ENCODE measurements at regions not wholly inside any gene's neighbourhood (a gene's known extent, or its start where the extent isn't known, plus 50 kb on each side); places are given as distances from the start of the nearest gene placed in this dataset.

- TF ChIP-seq CTCF (IDR thresholded peaks at IDR 0.05): no peak
Observed at GRCh38 chr14:86346818-86347384, 817.0 kb downstream of the FLRT2 start.

DNA sequence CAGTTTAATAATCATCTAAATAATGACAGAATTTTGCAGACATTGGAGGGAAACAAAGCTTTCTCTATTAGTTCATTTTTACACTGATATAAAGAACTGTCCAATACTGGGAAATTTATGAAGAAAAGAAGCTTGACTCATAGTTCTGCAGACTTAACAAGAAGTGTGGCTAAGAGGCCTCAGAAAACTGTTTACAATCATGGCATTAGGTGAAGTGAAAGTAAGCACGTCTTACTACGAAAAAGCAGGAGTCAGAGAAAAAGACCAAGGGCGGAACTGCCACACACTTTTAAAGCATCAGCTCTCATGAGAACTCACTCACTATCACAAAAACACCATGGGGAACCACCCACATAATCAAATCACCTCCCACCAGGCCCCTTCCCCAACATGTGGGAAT lies 804.4 kb downstream of the FLRT2 start:
- TF ChIP-seq CTCF (IDR thresholded peaks at IDR 0.05): no peak

DNA sequence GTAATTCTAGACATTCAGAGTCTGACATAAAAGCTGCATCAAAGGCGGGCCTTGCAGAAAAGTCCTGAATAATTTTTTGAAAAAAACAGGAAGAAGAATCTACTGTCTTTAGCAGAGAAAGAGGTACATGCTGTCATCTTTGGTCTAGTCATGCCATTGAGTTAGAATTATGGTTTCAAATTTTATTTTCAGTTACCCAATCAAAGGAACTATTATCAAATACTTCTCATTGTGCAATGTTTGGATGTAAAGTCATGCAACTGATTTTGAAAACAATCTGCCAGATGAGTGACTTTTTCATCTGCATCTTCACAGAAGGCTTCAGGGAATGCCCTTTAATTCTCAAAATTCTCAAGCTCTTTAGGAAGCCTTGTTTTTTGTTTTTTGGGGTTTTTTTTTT lies 803.5 kb downstream of the FLRT2 start:
- TF ChIP-seq CTCF (IDR thresholded peaks at IDR 0.05): no peak

DNA sequence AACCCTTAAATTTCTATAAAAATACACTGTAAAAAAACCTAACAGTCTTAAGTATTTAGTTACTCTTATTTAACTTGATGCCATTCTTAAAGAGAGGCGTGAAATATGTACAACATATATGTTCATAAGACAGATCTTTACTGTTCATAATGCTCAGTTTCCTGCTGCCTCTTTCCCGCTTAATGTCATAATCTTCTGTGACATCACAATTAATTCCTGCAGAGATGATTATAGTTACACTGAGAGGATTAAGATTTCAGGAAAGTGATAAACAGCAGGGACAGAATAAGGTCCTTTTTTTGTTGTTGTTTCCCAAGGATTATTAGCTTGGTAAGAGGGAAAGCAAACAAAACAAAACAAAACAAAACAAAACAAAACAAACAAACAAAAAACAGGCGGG lies 801.4 kb downstream of the FLRT2 start:
- TF ChIP-seq CTCF (IDR thresholded peaks at IDR 0.05): no peak

DNA sequence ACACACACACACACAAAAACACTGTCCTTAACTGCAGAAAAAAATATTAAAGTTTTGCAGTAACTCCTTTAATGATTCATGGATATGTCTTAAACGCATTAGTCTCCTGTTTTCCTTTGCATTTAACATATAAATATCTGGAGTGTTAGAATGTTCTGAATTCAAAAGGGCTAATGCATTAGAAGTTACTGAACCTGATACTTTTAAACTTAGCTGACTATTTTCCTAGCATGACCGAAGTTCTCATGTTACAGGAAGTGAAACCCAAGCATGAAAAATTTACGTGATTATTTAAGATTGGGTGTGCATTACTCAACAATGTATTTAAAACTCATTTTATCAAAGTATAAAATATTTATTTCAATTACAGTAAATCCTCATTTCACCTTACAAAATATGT lies 791.2 kb downstream of the FLRT2 start:
- no peak for TF ChIP-seq CTCF (IDR thresholded peaks at IDR 0.05)

DNA sequence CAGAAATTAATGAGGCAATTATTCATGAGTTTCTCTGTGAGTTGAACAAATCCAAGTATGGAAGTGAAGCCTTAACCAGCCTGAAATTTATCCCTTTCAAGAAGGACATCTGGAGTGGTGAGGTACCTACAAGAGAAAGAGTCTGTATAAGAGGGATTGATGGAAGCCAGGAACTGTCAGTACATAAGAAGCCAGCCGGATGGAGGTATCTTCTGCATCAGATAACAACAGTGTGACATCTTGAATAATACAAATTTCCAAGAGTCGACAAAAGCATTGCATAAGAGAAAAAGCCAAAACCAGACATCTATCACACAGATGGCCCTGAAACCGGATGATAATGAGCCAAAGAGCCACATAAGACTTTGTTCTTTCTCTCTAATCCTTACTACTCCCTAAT lies 781.2 kb downstream of the FLRT2 start:
- no peak for TF ChIP-seq CTCF (IDR thresholded peaks at IDR 0.05)

DNA sequence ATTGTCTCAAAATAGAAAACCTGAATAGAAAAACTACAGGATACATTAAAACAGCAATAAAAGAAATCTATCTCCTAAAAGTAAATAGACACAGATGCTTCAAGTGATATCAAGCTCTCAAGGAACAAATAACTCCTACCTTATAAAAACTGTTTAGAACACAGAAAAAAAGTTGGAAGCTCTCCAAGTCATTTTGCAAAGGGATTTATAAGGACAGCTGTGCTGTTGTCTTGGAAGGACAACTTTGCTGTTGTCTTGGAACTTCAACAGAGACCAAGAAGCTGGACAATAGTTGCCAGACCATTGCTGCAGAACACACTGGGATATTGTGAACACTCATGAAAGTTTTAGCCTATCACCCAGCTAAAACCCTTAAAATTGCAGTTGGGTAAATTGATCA lies 780.7 kb downstream of the FLRT2 start:
- no peak for TF ChIP-seq CTCF (IDR thresholded peaks at IDR 0.05)

- TF ChIP-seq CTCF (IDR thresholded peaks at IDR 0.05): no peak
Observed at GRCh38 chr14:86310148-86310547, 780.2 kb downstream of the FLRT2 start.

Data from LNCAP (cell line).